Urothelium cell line (cell line): ENCODE measurements at regions not wholly inside any gene's neighbourhood (a gene's known extent, or its start where the extent isn't known, plus 50 kb on each side); places are given as distances from the start of the nearest gene placed in this dataset.
"Not testable (repeated sequence)": the region's sequence is repeated elsewhere in the genome, so short reads cannot be mapped to it uniquely, and the experiment has no call there.

Experiments
- DNase-seq: peaks from one replicate; pipeline ENCODE4 v3.0.0; 2011; ENCODE audit warnings: low spot score, mixed read lengths
- FAIRE-seq: peaks from 2 replicates; lab custom pipeline; 2011; peaks lifted over from hg19 to GRCh38; lab: Jason Lieb, UNC

- FAIRE-seq (no peak), DNase-seq (no peak)
Measured at GRCh38 chr13:103884101-103884723, 818.0 kb upstream of the SLC10A2 start.

- DNase-seq (peak; percentile 3), FAIRE-seq (no peak)
Measured at GRCh38 chr13:103883698-103884097, 817.5 kb upstream of the SLC10A2 start.

DNA sequence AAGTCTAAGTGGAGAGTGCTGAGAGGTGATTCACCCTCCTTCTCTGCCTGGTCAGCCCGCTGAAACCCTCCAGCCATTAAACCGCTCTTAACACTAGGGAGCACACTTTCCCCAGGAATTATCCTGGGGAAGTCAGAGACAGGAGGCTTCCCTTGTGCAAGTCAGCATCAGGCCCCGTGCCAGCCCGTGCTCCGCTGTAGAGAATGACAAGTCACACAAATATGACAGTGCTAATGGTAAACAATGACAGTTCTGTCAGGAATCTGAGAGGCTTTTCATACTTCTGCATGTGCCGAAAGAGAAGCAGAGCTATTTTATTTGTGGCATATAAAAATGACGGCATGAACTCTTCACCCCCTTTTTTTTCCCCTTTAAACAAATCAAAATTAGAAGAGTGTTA is 816.9 kb upstream of the SLC10A2 start:
- DNase-seq (peak; percentile 63), FAIRE-seq (no peak)

DNA sequence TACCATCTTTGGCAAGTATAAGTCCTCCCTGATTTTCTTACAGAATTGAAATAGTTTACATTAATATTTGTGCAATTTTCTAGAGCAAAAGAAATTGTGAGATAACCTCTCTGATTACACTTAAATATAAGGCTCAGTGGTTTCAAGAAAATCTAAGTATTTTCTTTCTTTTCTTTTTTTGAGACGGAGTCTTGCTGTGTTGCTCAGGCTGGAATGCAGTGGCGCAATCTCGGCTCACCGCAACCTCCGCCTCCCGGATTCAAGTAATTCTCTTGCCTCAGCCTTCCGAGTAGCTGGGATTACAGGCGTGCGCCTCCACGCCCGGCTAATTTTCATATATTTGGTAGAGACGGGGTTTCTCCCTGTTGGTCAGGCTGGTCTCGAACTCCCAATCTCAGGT is 813.9 kb upstream of the SLC10A2 start:
- DNase-seq, FAIRE-seq: not testable (repeated sequence)

DNA sequence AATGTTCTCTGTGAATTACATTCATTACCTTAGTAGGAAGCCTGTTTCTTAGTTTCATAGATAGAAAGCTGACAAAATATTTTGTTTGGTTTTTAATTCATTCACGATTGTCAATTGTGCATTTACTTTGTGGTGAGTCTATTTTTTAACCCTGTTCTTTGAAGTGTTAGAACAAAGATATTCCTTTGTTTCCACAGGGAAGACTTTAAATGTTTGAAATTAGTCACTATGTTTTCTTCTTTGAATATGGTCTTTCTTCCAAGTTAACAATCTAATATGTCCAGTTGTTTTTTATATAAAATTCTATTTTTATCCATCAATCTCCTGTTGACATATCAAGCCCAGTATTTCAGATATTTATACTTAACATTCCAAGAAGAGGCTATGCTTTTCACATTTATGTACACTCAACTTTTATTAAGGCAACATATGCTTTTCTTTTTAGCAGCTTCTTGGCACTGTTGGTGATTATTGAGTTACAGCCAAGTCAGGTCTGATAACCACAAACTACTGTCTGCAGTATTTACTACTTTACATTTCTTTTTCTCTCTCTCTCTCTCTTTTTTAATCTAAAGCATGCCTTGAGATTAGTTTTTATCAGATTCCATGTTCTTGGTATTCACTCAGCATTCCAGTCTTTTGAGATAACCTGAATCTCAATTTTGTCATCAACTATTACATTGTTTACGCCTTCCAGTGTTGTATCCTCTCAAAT is 812.8 kb upstream of the SLC10A2 start:
- FAIRE-seq: no peak
- DNase-seq: no peak

DNA sequence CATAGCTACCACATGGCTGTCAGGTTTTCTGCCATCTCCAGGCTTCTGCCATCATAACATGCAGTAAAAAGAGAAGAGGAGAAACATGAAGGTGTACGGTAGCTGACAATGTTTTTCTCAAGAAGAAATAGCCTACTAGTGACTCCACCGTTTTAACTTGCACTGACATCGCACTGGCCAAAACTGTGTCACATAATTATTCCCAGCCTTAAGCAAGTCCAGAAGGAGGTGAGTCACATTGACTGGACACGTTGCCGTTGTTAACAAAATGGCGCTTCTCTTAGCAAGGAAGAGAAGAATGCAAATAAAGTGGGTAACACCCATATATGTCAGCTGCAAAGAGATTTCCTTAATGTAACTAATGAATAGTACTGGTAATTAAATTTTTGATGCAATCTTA is 810.4 kb upstream of the SLC10A2 start:
- no peak for FAIRE-seq
- no peak for DNase-seq

DNA sequence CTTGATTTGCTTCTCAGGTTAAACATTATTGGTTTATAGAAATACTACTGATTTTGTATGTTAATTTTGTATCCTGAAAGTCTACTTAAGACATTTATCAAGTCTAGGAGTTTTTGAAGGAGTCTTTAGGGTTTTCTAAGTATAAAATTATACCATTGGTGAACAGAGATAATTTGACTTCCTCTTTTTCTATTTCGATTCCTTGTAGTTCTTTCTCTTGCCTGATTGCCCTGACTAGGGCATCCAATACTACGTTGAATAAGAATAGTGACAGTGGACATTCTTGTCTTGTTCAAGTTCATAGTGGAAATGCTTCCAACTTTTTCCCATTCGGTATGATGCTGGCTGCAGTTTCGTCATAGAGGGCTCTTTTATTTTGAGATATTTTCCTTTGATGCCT is 807.5 kb upstream of the SLC10A2 start:
- DNase-seq: no peak
- FAIRE-seq: no peak

DNA sequence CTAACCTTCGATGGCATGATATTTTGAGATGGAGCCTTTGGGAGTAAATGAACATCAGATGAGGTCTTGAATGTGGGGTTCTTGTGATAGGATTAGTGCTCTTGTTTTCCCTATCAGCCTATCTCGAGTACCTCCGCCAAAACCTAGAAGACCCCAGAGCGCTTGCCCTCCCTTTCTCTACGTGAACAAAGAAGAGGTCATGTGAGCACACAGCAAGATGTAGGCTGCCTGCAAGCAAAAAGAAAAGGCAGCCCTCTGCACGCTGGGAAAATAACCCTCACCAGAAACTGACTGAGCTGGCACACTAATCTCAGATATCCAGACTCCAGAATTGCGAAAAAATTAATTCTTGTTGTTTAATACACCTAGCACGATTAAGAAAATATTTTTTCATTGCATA is 799.8 kb upstream of the SLC10A2 start:
- FAIRE-seq: no peak
- no peak for DNase-seq

DNA sequence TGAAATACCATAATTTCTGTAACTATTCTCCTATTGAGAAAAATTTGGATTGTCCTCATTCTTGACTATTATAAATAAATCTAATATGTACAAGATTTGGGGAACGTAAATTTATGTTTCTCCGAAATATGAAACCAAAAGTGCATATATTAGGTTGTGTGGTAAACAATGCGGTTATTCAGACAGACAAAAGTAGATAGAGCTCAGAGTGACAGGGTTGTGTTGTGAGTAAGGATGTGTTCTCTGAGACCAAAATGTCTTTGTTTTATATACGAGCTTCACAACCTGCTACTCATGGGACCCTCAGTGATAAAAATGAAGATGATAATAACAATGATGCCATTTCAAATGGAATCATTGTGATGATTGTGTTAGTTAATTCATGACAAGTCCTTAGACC is 796.3 kb upstream of the SLC10A2 start:
- DNase-seq (no peak), FAIRE-seq (no peak)

- FAIRE-seq (no peak), DNase-seq (no peak)
Measured at GRCh38 chr13:103859952-103860351, 793.7 kb upstream of the SLC10A2 start.

- no peak for DNase-seq
Measured at GRCh38 chr13:103852036-103852435, 785.8 kb upstream of the SLC10A2 start.

DNA sequence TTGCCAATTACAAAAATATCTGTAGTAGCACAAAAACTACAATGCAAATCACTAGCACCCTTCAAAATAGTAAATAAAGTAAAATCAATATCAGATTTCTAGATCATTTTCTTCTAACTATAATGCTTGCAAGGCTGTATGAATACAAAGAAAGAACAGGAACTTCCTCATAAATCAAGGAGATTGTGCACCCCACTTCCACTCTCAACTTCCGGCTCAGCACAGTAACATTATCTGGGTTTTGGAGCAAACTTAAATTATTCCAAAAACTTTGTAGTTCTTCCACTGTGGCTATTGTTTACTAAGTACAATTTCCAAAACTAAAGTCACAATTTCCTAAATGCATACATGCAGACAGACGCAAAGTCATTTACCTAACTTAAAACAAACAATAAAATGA is 778.3 kb upstream of the SLC10A2 start:
- no peak for FAIRE-seq
- no peak for DNase-seq

More at GRCh38 chr13:103852036-103852435, 785.8 kb upstream of the SLC10A2 start:
- FAIRE-seq: no peak

- DNase-seq (no peak), FAIRE-seq (no peak)
Measured at GRCh38 chr13:103839460-103839859, 773.2 kb upstream of the SLC10A2 start.

- no peak for FAIRE-seq
- no peak for DNase-seq
Measured at GRCh38 chr13:103835052-103835451, 768.8 kb upstream of the SLC10A2 start.

DNA sequence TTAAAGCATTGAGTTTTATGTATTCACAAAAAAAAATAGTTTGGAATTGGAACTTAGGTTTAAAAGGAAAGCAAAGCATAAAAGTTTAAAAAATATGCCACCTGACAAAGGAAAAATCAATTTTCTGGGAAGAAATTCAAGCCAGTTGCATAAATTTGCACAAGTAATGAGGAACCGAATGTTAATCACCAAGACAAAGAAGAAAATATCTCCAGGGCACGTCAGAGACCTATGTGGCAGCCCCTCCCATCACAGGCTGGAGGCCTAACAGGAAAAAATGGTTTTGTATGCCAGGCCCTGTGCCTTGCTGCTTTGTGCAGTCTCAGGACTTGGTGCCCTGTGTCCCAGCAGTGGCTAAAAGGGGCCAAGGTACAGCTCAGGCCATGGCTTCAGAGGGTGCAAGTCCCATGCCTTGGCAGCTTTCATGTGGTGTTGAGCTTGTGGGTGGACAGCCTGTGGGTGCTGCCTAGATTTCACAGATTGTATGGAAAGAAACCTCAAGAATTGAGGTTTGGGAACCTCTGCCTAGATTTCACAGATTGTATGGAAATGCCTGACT is 767.2 kb upstream of the SLC10A2 start:
- DNase-seq (no peak), FAIRE-seq (no peak)

DNA sequence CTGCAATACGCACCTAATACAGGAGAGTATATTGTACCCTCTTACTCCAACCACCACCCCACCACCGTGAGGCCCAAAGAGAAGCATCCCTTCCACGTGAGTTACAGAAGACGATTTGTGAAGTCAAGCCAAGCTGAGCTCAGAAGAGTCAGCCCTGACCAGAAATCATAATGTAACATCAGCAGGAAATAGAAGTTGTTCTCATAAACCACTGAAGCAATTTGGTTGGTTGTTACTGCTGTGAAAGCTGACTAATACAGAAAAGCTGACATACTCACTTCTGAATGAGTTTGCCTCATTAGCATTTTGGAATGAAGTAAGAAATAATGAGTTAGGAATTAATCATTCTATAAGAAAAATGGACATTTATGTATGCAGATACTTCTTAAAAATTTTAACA is 749.4 kb upstream of the SLC10A2 start:
- no peak for DNase-seq
- no peak for FAIRE-seq

- DNase-seq: no peak
Measured at GRCh38 chr13:103812971-103813370, 746.8 kb upstream of the SLC10A2 start.

GRCh38 chr13:103812558-103812957 is 746.3 kb upstream of the SLC10A2 start:
- FAIRE-seq (no peak), DNase-seq (no peak)

More at GRCh38 chr13:103812971-103813370, 746.8 kb upstream of the SLC10A2 start:
- no peak for FAIRE-seq

- DNase-seq (no peak), FAIRE-seq (no peak)
Measured at GRCh38 chr13:103810026-103810425, 743.8 kb upstream of the SLC10A2 start.

DNA sequence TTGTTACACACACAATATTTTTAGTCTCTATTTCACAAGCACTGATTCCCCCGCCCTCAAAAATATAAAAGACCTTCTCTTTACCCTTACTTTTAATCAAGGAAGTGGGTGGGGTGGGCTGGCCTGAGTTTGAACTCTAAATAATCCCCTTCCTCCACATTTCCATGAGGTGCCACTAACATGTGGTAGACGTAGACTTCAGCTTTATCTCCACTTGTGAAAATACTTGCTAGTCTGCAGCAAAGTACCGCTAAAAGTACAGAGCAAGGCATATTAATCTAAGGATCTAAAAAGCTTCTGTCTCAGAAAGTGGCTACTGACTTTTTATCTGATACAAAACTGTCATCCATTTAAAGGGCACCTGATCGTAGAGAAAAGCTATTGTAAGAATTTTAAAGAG is 739.6 kb upstream of the SLC10A2 start:
- DNase-seq (no peak), FAIRE-seq (no peak)

GRCh38 chr13:103803349-103803748 is 737.1 kb upstream of the SLC10A2 start:
- no peak for DNase-seq

DNA sequence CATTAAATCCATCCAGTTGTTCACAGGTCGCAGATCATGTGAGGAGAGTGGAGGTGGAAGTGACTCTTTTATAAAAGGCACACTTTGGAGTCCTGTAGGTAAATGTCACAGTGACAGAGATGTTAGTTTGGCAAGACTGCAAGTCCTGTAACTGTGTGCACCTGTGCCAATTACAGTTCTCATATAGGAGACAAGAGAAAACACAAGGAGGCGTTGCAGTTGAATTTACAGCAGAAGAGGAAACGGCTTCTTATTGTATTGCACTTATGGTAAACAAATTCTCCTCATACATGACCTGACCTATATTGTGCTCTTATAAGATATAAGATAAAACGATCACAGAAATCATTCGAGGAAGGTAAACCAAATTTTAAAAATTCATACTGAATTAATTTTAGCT is 732.8 kb upstream of the SLC10A2 start:
- FAIRE-seq: no peak
- no peak for DNase-seq

More at GRCh38 chr13:103803349-103803748, 737.1 kb upstream of the SLC10A2 start:
- no peak for FAIRE-seq
